CD4-positive, alpha-beta T cell (primary cell): ENCODE measurements at regions not wholly inside any gene's neighbourhood (a gene's known extent, or its start where the extent isn't known, plus 50 kb on each side); places are given as distances from the start of the nearest gene placed in this dataset.

Experiments used
- ATAC-seq: fragments of 200-7000 bp; cut with Tn5 transposase; one replicate; pipeline ENCODE4 v1.10.0; 2022; ENCODE audit warnings: mild to moderate bottlenecking; ENCODE audit not compliant: poor library complexity
- CTCF ChIA-PET: fragments of 350-600 bp; sonication (Branson Sonifier 250); formaldehyde crosslinking; loops from one replicate; lab custom pipeline; 2021; ENCODE audit warnings: antibody characterized with exemption, inconsistent platforms; lab: Charles Lee
- POLR2A ChIA-PET: fragments of 350-600 bp; sonication (Branson Sonifier 250); formaldehyde crosslinking; loops from one replicate; lab custom pipeline; 2021; ENCODE audit warnings: antibody characterized with exemption, inconsistent platforms; lab: Charles Lee
- DNase-seq, 14 experiments: peaks; one replicate each; pipeline ENCODE4 v3.0.0-alpha.2; 2013 to 2020; ENCODE audit warnings: mixed read lengths in 2 of 14
- H3K27ac ChIP-seq, 2 donors: one replicate each; pipeline versions ENCODE4 v1.5.1 to v1.7.0; 2013; ENCODE audit warnings: low read length in 2 of 2, low read depth in 1 of 2, mild to moderate bottlenecking in 1 of 2
- H3K27me3 ChIP-seq, 2 experiments: 1 replicate in 1 of 2; 2 replicates in 1 of 2; pipeline versions ENCODE4 v1.6.1 to v1.7.0; 2013; ENCODE audit warnings: low read length in 2 of 2, control low read depth in 1 of 2, mild to moderate bottlenecking in 1 of 2, moderate library complexity in 1 of 2; ENCODE audit not compliant: insufficient read depth in 2 of 2, control insufficient read depth in 1 of 2
- H3K36me3 ChIP-seq: one replicate; pipeline ENCODE4 v1.6.1; 2013; ENCODE audit warnings: low read length, control low read depth; ENCODE audit not compliant: insufficient read depth
- H3K4me1 ChIP-seq: one replicate; pipeline ENCODE4 v1.6.1; 2013; ENCODE audit warnings: low read length, control low read depth; ENCODE audit not compliant: insufficient read depth
- H3K4me3 ChIP-seq: one replicate; pipeline ENCODE4 v1.5.1; 2013; ENCODE audit warnings: mild to moderate bottlenecking, low read length, moderate library complexity
- H3K9me3 ChIP-seq, 2 experiments: 1 replicate in 1 of 2; 2 replicates in 1 of 2; pipeline versions ENCODE4 v1.6.1 to v1.7.0; 2013; ENCODE audit warnings: low read length in 2 of 2, mild to moderate bottlenecking in 2 of 2, control low read depth in 1 of 2, moderate library complexity in 1 of 2; ENCODE audit not compliant: control insufficient read depth in 1 of 2, insufficient read depth in 1 of 2
- H3K27ac Mint-ChIP-seq: one replicate; pipeline ENCODE4 v1.8.0; 2020; ENCODE audit warnings: mixed read lengths
- H3K27me3 Mint-ChIP-seq: one replicate; pipeline ENCODE4 v1.8.0; 2021; ENCODE audit warnings: mixed read lengths
- H3K36me3 Mint-ChIP-seq: one replicate; pipeline ENCODE4 v1.8.0; 2021; ENCODE audit warnings: low read depth, mixed read lengths
- H3K4me1 Mint-ChIP-seq: one replicate; pipeline ENCODE4 v1.8.0; 2021; ENCODE audit warnings: low read depth, mixed read lengths
- H3K4me3 Mint-ChIP-seq: one replicate; pipeline ENCODE4 v1.8.0; 2020; ENCODE audit warnings: mild to moderate bottlenecking, mixed read lengths
- H3K9me3 Mint-ChIP-seq: one replicate; pipeline ENCODE4 v1.8.0; 2020; ENCODE audit warnings: mixed read lengths
- intact Hi-C, 2 experiments: fragments of 100-400 bp; cut with DNase I in 1 of 2; cut with micrococcal nuclease in 1 of 2; formaldehyde crosslinking; loops; one replicate each; pipeline versions ENCODE4 v1.15.1 to v1.9.0; 2023 to 2025; cut with DNase I, micrococcal nuclease
- TF ChIP-seq, protein P1 (sequence below): fragments of 200-600 bp; IDR thresholded peaks from one replicate; pipeline ENCODE4 v1.8.0; 2022; ENCODE audit warnings: antibody characterized with exemption, mild to moderate bottlenecking

DNA sequence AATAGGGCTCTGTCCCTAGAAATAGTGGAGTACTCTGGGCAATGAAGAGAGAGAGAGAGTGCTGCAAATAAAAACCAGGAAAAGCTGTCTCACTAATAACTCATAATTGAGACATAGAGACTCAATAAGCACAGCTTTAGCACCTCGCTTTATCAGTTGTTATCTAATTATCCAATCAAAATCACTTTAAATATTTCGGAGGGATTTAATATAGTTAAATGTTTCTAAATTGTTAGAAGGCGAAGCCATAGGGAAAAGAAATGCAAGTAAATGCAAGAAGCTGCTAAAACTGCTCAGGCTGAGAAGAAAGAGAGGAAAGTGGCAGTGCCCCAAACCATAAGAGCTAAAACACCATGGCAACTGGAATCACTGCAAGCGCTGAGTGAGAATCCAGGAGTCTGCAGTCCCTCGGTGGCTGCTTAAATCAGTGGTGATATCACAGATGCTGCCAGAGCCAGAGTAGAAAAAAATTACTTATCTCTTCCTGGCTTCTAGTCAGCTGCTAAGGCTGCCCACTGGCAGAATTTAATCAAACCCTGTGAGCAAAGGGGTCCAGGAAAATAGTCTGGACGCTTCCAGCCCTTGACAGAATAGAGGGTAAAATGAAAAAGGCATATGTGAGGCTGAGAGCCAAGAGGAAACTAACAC lies 150.4 kb upstream of the CHRM2 start:
- DNase-seq = no peak
- POLR2A ChIA-PET = no interaction called here
- no peaks in the 10 kb centered on the region for H3K4me1 Mint-ChIP-seq
- H3K27ac ChIP-seq = no peak overlapping the region
- CTCF ChIA-PET = no interaction called here
- no peak overlapping the region for H3K4me3 ChIP-seq
- H3K27me3 ChIP-seq = no peaks in the 10 kb centered on the region
- no peak overlapping the region for H3K4me3 Mint-ChIP-seq
- no peak for ATAC-seq
- peaks cover 12% of the 10 kb centered on the region for H3K9me3 Mint-ChIP-seq
- no peaks in the 10 kb centered on the region for H3K36me3 Mint-ChIP-seq
- TF ChIP-seq, protein P1, sequence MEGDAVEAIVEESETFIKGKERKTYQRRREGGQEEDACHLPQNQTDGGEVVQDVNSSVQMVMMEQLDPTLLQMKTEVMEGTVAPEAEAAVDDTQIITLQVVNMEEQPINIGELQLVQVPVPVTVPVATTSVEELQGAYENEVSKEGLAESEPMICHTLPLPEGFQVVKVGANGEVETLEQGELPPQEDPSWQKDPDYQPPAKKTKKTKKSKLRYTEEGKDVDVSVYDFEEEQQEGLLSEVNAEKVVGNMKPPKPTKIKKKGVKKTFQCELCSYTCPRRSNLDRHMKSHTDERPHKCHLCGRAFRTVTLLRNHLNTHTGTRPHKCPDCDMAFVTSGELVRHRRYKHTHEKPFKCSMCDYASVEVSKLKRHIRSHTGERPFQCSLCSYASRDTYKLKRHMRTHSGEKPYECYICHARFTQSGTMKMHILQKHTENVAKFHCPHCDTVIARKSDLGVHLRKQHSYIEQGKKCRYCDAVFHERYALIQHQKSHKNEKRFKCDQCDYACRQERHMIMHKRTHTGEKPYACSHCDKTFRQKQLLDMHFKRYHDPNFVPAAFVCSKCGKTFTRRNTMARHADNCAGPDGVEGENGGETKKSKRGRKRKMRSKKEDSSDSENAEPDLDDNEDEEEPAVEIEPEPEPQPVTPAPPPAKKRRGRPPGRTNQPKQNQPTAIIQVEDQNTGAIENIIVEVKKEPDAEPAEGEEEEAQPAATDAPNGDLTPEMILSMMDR = no peak
- no peaks in the 10 kb centered on the region for H3K4me1 ChIP-seq
- H3K27ac Mint-ChIP-seq = no peak overlapping the region
- H3K9me3 ChIP-seq = no peaks in the 10 kb centered on the region
- H3K27me3 Mint-ChIP-seq = no peaks in the 10 kb centered on the region
- H3K36me3 ChIP-seq = no peaks in the 10 kb centered on the region
- intact Hi-C loops = no loop called here

DNA sequence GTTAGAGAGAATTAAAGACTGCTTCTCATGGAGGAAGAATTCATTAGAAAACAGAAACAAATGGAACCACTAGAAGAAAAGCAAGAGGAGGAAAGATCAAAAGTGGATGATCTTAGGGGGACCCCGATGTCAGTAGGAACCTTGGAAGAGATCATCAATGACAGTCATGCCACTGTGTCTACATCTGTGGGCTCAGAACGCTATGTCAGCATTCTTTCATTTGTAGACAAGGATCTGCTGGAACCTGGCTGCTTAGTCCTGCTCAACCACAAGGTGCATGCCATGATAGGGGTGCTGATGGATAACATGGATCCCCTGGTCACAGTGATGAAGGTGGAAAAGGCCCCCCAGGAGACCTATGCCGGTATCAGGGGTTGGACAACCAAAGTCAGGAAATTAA lies 154.4 kb upstream of the CHRM2 start:
- CTCF ChIA-PET = no interaction called here
- ATAC-seq = no peak
- POLR2A ChIA-PET = no interaction called here

DNA sequence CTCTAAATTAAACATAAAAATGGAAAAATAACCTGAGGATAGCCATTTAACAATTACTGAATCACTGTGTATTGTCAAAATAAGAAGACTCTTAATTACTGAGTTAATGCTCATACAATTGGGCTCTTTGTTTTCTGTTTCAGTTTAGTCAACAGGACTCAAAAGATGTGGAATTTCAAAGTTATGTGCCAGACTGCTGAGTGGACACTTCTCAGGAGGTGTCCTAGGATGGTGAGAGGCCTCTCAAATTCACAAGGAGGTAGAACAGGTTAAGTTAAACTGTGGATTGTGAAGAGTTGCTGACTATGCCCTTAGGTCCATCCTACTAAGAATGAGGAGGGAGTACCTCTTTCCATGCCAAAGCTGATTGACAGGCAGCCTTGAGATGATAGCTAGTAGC lies 157.7 kb upstream of the CHRM2 start:
- H3K9me3 Mint-ChIP-seq = peaks cover 8% of the 10 kb centered on the region
- Histone ChIP-seq H3K4me3 (no peak overlapping the region), H3K27ac (no peak overlapping the region), H3K9me3 (no peaks in the 10 kb centered on the region), H3K4me1 (no peaks in the 10 kb centered on the region), H3K27me3 (no peaks in the 10 kb centered on the region), H3K36me3 (no peaks in the 10 kb centered on the region)
- ATAC-seq (no peak), DNase-seq (no peak)
- intact Hi-C loops = no loop called here
- TF ChIP-seq, protein P1 = no peak
- H3K4me1 Mint-ChIP-seq = no peaks in the 10 kb centered on the region
- POLR2A ChIA-PET = no interaction called here
- no peaks in the 10 kb centered on the region for H3K36me3 Mint-ChIP-seq
- CTCF ChIA-PET = no interaction called here
- H3K27me3 Mint-ChIP-seq = no peaks in the 10 kb centered on the region
- H3K27ac Mint-ChIP-seq = no peak overlapping the region
- H3K4me3 Mint-ChIP-seq = no peak overlapping the region

More for the DNA sequence above, 154.4 kb upstream of the CHRM2 start:
- no peak overlapping the region for H3K27ac ChIP-seq
- H3K36me3 Mint-ChIP-seq = no peaks in the 10 kb centered on the region
- DNase-seq = no peak
- H3K4me1 ChIP-seq = no peaks in the 10 kb centered on the region
- H3K9me3 Mint-ChIP-seq = peaks cover 13% of the 10 kb centered on the region
- H3K36me3 ChIP-seq = no peaks in the 10 kb centered on the region
- H3K9me3 ChIP-seq = no peaks in the 10 kb centered on the region
- no peaks in the 10 kb centered on the region for H3K27me3 Mint-ChIP-seq
- TF ChIP-seq, protein P1 = no peak
- intact Hi-C loops = no loop called here
- no peaks in the 10 kb centered on the region for H3K4me1 Mint-ChIP-seq
- no peaks in the 10 kb centered on the region for H3K27me3 ChIP-seq
- no peak overlapping the region for H3K4me3 ChIP-seq
- no peak overlapping the region for H3K27ac Mint-ChIP-seq
- no peak overlapping the region for H3K4me3 Mint-ChIP-seq
